Gastrocnemius medialis (tissue), 4 donors: ENCODE measurements at regions not wholly inside any gene's neighbourhood (a gene's known extent, or its start where the extent isn't known, plus 50 kb on each side); places are given as distances from the start of the nearest gene placed in this dataset.

Experiments
- ATAC-seq, 2 donors: fragments of 150-250 bp; one replicate each; pipeline ENCODE4 v1.9.1; 2016
- DNase-seq, 2 donors: peaks; one replicate each; pipeline ENCODE4 v3.0.0-alpha.2; 2019
- H3K27ac ChIP-seq, 4 donors: fragments of 200-600 bp; sonication (generic); 1 replicate in 1 of 4; 2 replicates in 3 of 4; pipeline ENCODE4 v1.5.1; 2016 to 2018; ENCODE audit warnings: mild to moderate bottlenecking in 2 of 4, moderate library complexity in 1 of 4
- H3K27me3 ChIP-seq, 3 donors: fragments of 200-600 bp; sonication (generic) in 2 of 3; 1 replicate in 1 of 3; 2 replicates in 2 of 3; pipeline versions ENCODE4 v1.5.1 to v1.6.0; 2016 to 2019; ENCODE audit warnings: mild to moderate bottlenecking in 1 of 3, moderate library complexity in 1 of 3
- H3K36me3 ChIP-seq, 2 donors: fragments of 200-600 bp; sonication (generic) in 1 of 2; one replicate each; pipeline ENCODE4 v1.5.1; 2017 to 2018
- H3K4me1 ChIP-seq, 2 donors: fragments of 200-600 bp; sonication (generic) in 1 of 2; one replicate each; pipeline ENCODE4 v1.5.1; 2016 to 2017; ENCODE audit warnings: mild to moderate bottlenecking in 2 of 2
- H3K4me3 ChIP-seq, 4 donors: fragments of 200-600 bp; sonication (generic) in 3 of 4; 1 replicate in 1 of 4; 2 replicates in 3 of 4; pipeline ENCODE4 v1.5.1; 2016 to 2019; ENCODE audit warnings: mild to moderate bottlenecking in 2 of 4
- H3K9me3 ChIP-seq, 3 donors: fragments of 200-600 bp; sonication (generic) in 2 of 3; 1 replicate in 1 of 3; 2 replicates in 2 of 3; pipeline ENCODE4 v1.5.1; 2016 to 2019
- POLR2A ChIP-seq, 2 donors: fragments of 450-650 bp; IDR thresholded peaks; one replicate each; pipeline ENCODE4 v1.6.1; 2017; ENCODE audit warnings: antibody characterized with exemption in 2 of 2, mild to moderate bottlenecking in 2 of 2, moderate library complexity in 2 of 2
- in situ Hi-C, 4 donors: fragments of 200-750 bp; cut with MboI; loops; one replicate each; pipeline versions ENCODE4 v1.15.0 to v1.8.0; 2017; ENCODE audit warnings: low sequenced_read_pairs in 4 of 4
- intact Hi-C: fragments of 100-400 bp; cut with DNase I; formaldehyde crosslinking; loops from one replicate; pipeline ENCODE4 v1.15.1; 2023; ENCODE audit warnings: low total_unique reads
- TF ChIP-seq, protein P1 (sequence below), 5 experiments: fragments of 450-650 bp in 3 of 5; fragments of 200-600 bp in 2 of 5; sonication (generic) in 2 of 5; IDR thresholded peaks in 4 of 5; conservative IDR thresholded peaks in 1 of 5; 1 replicate in 4 of 5; 2 replicates in 1 of 5; pipeline ENCODE4 v1.5.1; 2016 to 2019; ENCODE audit warnings: antibody characterized with exemption in 5 of 5, mild to moderate bottlenecking in 3 of 5, moderate library complexity in 3 of 5

- TF ChIP-seq, protein P1, sequence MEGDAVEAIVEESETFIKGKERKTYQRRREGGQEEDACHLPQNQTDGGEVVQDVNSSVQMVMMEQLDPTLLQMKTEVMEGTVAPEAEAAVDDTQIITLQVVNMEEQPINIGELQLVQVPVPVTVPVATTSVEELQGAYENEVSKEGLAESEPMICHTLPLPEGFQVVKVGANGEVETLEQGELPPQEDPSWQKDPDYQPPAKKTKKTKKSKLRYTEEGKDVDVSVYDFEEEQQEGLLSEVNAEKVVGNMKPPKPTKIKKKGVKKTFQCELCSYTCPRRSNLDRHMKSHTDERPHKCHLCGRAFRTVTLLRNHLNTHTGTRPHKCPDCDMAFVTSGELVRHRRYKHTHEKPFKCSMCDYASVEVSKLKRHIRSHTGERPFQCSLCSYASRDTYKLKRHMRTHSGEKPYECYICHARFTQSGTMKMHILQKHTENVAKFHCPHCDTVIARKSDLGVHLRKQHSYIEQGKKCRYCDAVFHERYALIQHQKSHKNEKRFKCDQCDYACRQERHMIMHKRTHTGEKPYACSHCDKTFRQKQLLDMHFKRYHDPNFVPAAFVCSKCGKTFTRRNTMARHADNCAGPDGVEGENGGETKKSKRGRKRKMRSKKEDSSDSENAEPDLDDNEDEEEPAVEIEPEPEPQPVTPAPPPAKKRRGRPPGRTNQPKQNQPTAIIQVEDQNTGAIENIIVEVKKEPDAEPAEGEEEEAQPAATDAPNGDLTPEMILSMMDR (IDR thresholded peaks at IDR 0.05 in 4 of 5, conservative IDR thresholded peaks at IDR 0.05 in 1 of 5) = no peak
- TF ChIP-seq POLR2A (IDR thresholded peaks at IDR 0.05) = no peak
- Histone ChIP-seq H3K36me3 (no peaks in the 10 kb centered on the region), H3K9me3 (no peaks in the 10 kb centered on the region), H3K27me3 (no peaks in the 10 kb centered on the region), H3K27ac (no peak overlapping the region), H3K4me3 (no peak overlapping the region), H3K4me1 (peaks cover 26 to 40% of the 10 kb centered on the region in 2 donors)
- ATAC-seq (peak in 1 of 2 donors; percentile 28), DNase-seq (no peak)
- in situ Hi-C loops = no loop called here
- intact Hi-C loops = loop anchor here (5.0 kb wide), 2 partner anchors 734 to 749 kb away; partner anchors contain the start of gene IGFBP5
Measured at GRCh38 chr2:217430916-217431576, 571.2 kb upstream of the TNP1 start.

DNA sequence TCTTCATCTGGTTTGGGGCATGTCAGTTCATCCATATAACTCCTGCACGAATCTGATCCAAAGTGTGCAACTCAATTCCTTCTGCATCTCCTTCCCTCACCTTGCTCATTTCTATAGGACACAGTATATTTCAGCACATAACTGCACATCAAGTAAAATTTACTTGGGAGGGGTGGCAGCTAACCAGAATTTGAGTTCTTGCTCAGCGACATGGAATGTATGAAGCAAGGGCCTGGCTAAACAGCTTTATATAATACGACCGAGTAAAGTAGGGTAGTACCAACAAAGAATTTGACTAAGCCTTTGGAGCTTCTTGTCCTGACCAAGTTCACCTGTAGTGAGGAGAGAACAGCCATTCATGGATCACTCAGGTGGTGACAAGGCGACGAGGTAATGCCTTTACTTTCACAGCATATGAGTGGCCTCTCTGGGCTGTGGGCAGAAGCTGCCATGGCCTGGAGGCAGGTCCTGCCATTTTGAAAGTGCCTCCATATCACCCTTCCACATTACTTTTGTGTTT, 570.2 kb upstream of the TNP1 start:
- in situ Hi-C loops (no loop called here), intact Hi-C loops (loop anchor here (5.0 kb wide), 2 partner anchors 733 to 748 kb away; partner anchors contain the start of gene IGFBP5)
- TF ChIP-seq, protein P1 (IDR thresholded peaks at IDR 0.05 in 4 of 5, conservative IDR thresholded peaks at IDR 0.05 in 1 of 5) = no peak
- TF ChIP-seq POLR2A (IDR thresholded peaks at IDR 0.05) = no peak
- no peak overlapping the region for H3K27ac ChIP-seq
- no peaks in the 10 kb centered on the region for H3K36me3 ChIP-seq
- DNase-seq (no peak), ATAC-seq (no peak)
- no peak overlapping the region for H3K4me3 ChIP-seq
- no peaks in the 10 kb centered on the region for H3K27me3 ChIP-seq
- H3K9me3 ChIP-seq = no peaks in the 10 kb centered on the region
- H3K4me1 ChIP-seq = peaks cover 17 to 32% of the 10 kb centered on the region in 2 donors

DNA sequence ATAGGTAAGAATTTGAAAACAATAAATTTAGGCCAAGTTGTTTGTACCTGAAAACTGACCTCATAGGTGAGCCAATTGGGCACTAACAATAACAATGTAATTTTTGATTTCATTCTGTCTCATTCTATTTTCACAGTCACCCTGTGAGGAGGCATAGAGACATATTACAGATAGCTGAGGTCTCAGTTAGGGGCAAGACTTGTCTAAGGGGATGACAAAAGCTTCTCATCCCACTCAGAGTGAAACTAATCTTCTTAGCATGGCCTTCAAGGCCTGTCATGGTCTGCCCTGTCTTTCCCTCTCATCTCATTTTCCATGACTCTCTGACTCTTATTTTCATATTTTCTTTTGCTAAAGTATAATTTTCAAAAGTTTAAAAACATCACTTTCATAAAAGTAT, 562.0 kb upstream of the TNP1 start:
- Histone ChIP-seq H3K27me3 (no peaks in the 10 kb centered on the region), H3K27ac (no peak overlapping the region), H3K4me1 (peaks cover 0 to 5% of the 10 kb centered on the region in 2 donors), H3K36me3 (no peaks in the 10 kb centered on the region), H3K9me3 (no peaks in the 10 kb centered on the region), H3K4me3 (no peak overlapping the region)
- ATAC-seq (no peak), DNase-seq (no peak)
- intact Hi-C loops (no loop called here), in situ Hi-C loops (no loop called here)
- TF ChIP-seq POLR2A (IDR thresholded peaks at IDR 0.05) = no peak
- TF ChIP-seq, protein P1 (IDR thresholded peaks at IDR 0.05 in 4 of 5, conservative IDR thresholded peaks at IDR 0.05 in 1 of 5) = no peak

GRCh38 chr2:217420854-217421253, 561.0 kb upstream of the TNP1 start:
- no peaks in the 10 kb centered on the region for H3K27me3 ChIP-seq
- ATAC-seq = no peak
- peaks cover 2 to 5% of the 10 kb centered on the region in 2 donors for H3K4me1 ChIP-seq
- no peaks in the 10 kb centered on the region for H3K9me3 ChIP-seq
- TF ChIP-seq, protein P1 (IDR thresholded peaks at IDR 0.05 in 4 of 5, conservative IDR thresholded peaks at IDR 0.05 in 1 of 5) = no peak
- no peak for TF ChIP-seq POLR2A (IDR thresholded peaks at IDR 0.05)
- H3K27ac ChIP-seq = peak overlapping the region in 1 of 4 donors; percentile 21
- intact Hi-C loops = no loop called here
- in situ Hi-C loops = no loop called here
- no peak for DNase-seq
- no peak overlapping the region for H3K4me3 ChIP-seq
- H3K36me3 ChIP-seq = no peaks in the 10 kb centered on the region
